OCI-LY3 (cell line): ENCODE measurements at regions not wholly inside any gene's neighbourhood (a gene's known extent, or its start where the extent isn't known, plus 50 kb on each side); places are given as distances from the start of the nearest gene placed in this dataset.

Experiments used
- H2AFZ ChIP-seq: fragments of 200-600, 300-600 bp; shearing (Covaris generic); 2 replicates; pipeline ENCODE4 v1.6.0; 2014; ENCODE audit warnings: antibody characterized with exemption, low read depth, low read length
- H3K27ac ChIP-seq: fragments of 200-600, 300-600 bp; sonication (generic); 2 replicates; pipeline ENCODE4 v1.5.1; 2014; ENCODE audit warnings: mild to moderate bottlenecking, low read length, moderate library complexity, mixed read lengths
- H3K27me3 ChIP-seq: fragments of 200-600, 300-600 bp; sonication (generic); 2 replicates; pipeline ENCODE4 v1.6.1; 2014; ENCODE audit warnings: low read depth, low read length, mixed read lengths
- H3K36me3 ChIP-seq: fragments of 200-600, 300-600 bp; sonication (generic); replicated peaks from 2 replicates; pipeline ENCODE3; 2014; ENCODE audit warnings: low read depth, low read length, mixed read lengths
- H3K4me1 ChIP-seq: fragments of 300-600, 200-600 bp; sonication (generic); 2 replicates; pipeline ENCODE4 v1.6.1; 2014; ENCODE audit warnings: low read length, mixed read lengths
- H3K4me2 ChIP-seq: fragments of 200-600, 300-600 bp; sonication (generic); 2 replicates; pipeline ENCODE4 v1.6.1; 2014; ENCODE audit warnings: low read length, mixed read lengths
- H3K4me3 ChIP-seq: fragments of 300-600, 200-600 bp; sonication (generic); 2 replicates; pipeline ENCODE4 v1.5.1; 2014; ENCODE audit warnings: antibody characterized with exemption, mild to moderate bottlenecking, low read length, moderate library complexity
- H3K79me2 ChIP-seq: fragments of 300-600, 200-600 bp; shearing (Covaris generic); 2 replicates; pipeline ENCODE4 v1.6.1; 2014; ENCODE audit warnings: mild to moderate bottlenecking, low read length, mixed read lengths
- H3K9ac ChIP-seq: fragments of 300-600, 200-600 bp; shearing (Covaris generic); 2 replicates; pipeline ENCODE4 v1.6.0; 2014; ENCODE audit warnings: mild to moderate bottlenecking, low read length, moderate library complexity
- H3K9me3 ChIP-seq: fragments of 200-600, 300-600 bp; shearing (Covaris generic); 2 replicates; pipeline ENCODE4 v1.6.1; 2014; ENCODE audit warnings: low read length, mixed read lengths; ENCODE audit not compliant: insufficient read depth
- H4K20me1 ChIP-seq: fragments of 200-600, 300-600 bp; sonication (generic); 2 replicates; pipeline ENCODE4 v1.6.1; 2016; ENCODE audit warnings: low read length, mixed read lengths; ENCODE audit not compliant: insufficient read depth
- EZH2phosphoT487 ChIP-seq: fragments of 200-600 bp; shearing (Covaris generic); IDR thresholded peaks from 2 replicates; pipeline ENCODE4 v1.6.1; 2018; ENCODE audit warnings: antibody characterized with exemption, mixed run types, low read depth
- TF ChIP-seq, protein P1 (sequence below): fragments of 200-600, 300-600 bp; sonication (generic); IDR thresholded peaks from 2 replicates; pipeline ENCODE4 v1.5.1; 2014; ENCODE audit warnings: antibody characterized with exemption, low read length, low read depth

- Histone ChIP-seq H3K27me3 (no peaks in the 10 kb centered on the region), H3K9ac (no peak overlapping the region), H3K36me3 (no peaks in the 10 kb centered on the region), H3K9me3 (no peaks in the 10 kb centered on the region), H2AFZ (no peak overlapping the region), H3K79me2 (no peaks in the 10 kb centered on the region), H3K4me3 (no peak overlapping the region), H3K4me1 (no peaks in the 10 kb centered on the region), H3K4me2 (no peak overlapping the region), H3K27ac (no peak overlapping the region), H4K20me1 (no peaks in the 10 kb centered on the region)
- no peak for TF ChIP-seq EZH2phosphoT487
- TF ChIP-seq, protein P1, sequence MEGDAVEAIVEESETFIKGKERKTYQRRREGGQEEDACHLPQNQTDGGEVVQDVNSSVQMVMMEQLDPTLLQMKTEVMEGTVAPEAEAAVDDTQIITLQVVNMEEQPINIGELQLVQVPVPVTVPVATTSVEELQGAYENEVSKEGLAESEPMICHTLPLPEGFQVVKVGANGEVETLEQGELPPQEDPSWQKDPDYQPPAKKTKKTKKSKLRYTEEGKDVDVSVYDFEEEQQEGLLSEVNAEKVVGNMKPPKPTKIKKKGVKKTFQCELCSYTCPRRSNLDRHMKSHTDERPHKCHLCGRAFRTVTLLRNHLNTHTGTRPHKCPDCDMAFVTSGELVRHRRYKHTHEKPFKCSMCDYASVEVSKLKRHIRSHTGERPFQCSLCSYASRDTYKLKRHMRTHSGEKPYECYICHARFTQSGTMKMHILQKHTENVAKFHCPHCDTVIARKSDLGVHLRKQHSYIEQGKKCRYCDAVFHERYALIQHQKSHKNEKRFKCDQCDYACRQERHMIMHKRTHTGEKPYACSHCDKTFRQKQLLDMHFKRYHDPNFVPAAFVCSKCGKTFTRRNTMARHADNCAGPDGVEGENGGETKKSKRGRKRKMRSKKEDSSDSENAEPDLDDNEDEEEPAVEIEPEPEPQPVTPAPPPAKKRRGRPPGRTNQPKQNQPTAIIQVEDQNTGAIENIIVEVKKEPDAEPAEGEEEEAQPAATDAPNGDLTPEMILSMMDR = no peak
Measured at GRCh38 chr5:125467222-125467621, 720.8 kb upstream of the ZNF608 start.

- Histone ChIP-seq H3K36me3 (no peaks in the 10 kb centered on the region), H3K4me3 (no peak overlapping the region), H3K27me3 (no peaks in the 10 kb centered on the region), H3K9me3 (no peaks in the 10 kb centered on the region), H3K4me1 (no peaks in the 10 kb centered on the region), H4K20me1 (no peaks in the 10 kb centered on the region), H2AFZ (no peak overlapping the region), H3K79me2 (no peaks in the 10 kb centered on the region), H3K27ac (no peak overlapping the region), H3K9ac (no peak overlapping the region), H3K4me2 (no peak overlapping the region)
- TF ChIP-seq, protein P1 = no peak
- TF ChIP-seq EZH2phosphoT487 = no peak
Measured at GRCh38 chr5:125470280-125470902, 724.0 kb upstream of the ZNF608 start.

DNA sequence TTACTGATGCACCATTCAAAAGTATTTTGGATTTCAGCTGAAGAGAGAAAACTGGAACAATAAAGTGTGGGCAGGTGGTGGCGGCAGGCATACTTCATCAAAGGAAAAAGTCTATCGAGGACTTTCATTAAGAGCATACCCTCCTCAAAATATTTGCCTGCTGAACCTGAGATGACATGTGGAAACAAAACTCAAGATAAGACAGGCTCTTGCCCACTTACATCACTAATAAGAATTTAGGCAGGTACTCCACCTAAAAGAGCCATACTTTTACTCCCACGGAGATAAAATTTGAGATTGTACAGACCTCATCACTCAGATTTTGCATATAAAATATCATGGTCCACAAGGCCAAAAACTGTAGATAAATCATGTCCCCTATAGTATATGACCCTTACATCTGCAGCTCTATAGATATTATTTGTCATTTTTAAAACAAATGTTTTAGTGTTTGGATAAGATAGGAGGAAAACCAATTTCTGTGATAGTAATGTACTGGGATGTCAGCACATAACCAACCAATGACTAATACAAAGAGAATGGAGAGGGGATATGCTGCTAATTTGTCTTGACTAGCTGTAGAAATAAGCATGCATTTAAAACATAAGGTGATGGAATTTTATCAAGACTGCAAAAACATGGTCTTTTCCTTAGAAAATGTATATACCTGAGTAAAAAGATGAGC lies 730.6 kb upstream of the ZNF608 start:
- Histone ChIP-seq H2AFZ (no peak overlapping the region), H3K9ac (no peak overlapping the region), H3K27ac (no peak overlapping the region), H3K4me3 (no peak overlapping the region), H3K4me1 (no peaks in the 10 kb centered on the region), H3K79me2 (no peaks in the 10 kb centered on the region), H4K20me1 (no peaks in the 10 kb centered on the region), H3K36me3 (no peaks in the 10 kb centered on the region), H3K4me2 (no peak overlapping the region), H3K27me3 (no peaks in the 10 kb centered on the region), H3K9me3 (no peaks in the 10 kb centered on the region)
- TF ChIP-seq, protein P1 = no peak
- no peak for TF ChIP-seq EZH2phosphoT487

- Histone ChIP-seq H3K9me3 (no peaks in the 10 kb centered on the region), H3K36me3 (no peaks in the 10 kb centered on the region), H3K4me3 (no peak overlapping the region), H4K20me1 (no peaks in the 10 kb centered on the region), H3K79me2 (no peaks in the 10 kb centered on the region), H3K27me3 (no peaks in the 10 kb centered on the region), H2AFZ (no peak overlapping the region), H3K27ac (no peak overlapping the region), H3K9ac (no peak overlapping the region), H3K4me2 (no peak overlapping the region), H3K4me1 (no peaks in the 10 kb centered on the region)
- TF ChIP-seq, protein P1 = no peak
- no peak for TF ChIP-seq EZH2phosphoT487
Measured at GRCh38 chr5:125477586-125477975, 731.1 kb upstream of the ZNF608 start.
